ENCODE measurements at regions not wholly inside any gene's neighbourhood (a gene's known extent, or its start where the extent isn't known, plus 50 kb on each side); places are given as distances from the start of the nearest gene placed in this dataset.

GRCh38 chrX:15191830-15192229, 78.1 kb downstream of the ASB9 start:
- TF ChIP-seq, protein P1, sequence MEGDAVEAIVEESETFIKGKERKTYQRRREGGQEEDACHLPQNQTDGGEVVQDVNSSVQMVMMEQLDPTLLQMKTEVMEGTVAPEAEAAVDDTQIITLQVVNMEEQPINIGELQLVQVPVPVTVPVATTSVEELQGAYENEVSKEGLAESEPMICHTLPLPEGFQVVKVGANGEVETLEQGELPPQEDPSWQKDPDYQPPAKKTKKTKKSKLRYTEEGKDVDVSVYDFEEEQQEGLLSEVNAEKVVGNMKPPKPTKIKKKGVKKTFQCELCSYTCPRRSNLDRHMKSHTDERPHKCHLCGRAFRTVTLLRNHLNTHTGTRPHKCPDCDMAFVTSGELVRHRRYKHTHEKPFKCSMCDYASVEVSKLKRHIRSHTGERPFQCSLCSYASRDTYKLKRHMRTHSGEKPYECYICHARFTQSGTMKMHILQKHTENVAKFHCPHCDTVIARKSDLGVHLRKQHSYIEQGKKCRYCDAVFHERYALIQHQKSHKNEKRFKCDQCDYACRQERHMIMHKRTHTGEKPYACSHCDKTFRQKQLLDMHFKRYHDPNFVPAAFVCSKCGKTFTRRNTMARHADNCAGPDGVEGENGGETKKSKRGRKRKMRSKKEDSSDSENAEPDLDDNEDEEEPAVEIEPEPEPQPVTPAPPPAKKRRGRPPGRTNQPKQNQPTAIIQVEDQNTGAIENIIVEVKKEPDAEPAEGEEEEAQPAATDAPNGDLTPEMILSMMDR (IDR thresholded peaks at IDR 0.05; ENCODE audit: low read depth, low read length, missing control alignments), result no peak
- no peak overlapping the region for H3K4me3 ChIP-seq (ENCODE audit: low read depth, low read length)
- no peak for DNase-seq (ENCODE audit: low read depth)

- H3K4me3 ChIP-seq (ENCODE audit: low read depth, low read length), result no peak overlapping the region
- no peak for DNase-seq (ENCODE audit: low read depth)
- TF ChIP-seq, protein P1 (IDR thresholded peaks at IDR 0.05; ENCODE audit: low read depth, low read length, missing control alignments), result no peak
These were observed 81.8 kb downstream of the ASB9 start for GRCh38 chrX:15188039-15188438.

GRCh38 chrX:15177316-15177715, 92.6 kb downstream of the ASB9 start:
- TF ChIP-seq, protein P1 (IDR thresholded peaks at IDR 0.05; ENCODE audit: low read depth, low read length, missing control alignments), result no peak
- DNase-seq (ENCODE audit: low read depth), result no peak
- H3K4me3 ChIP-seq (ENCODE audit: low read depth, low read length), result no peak overlapping the region

GRCh38 chrX:15173411-15173810, 96.5 kb downstream of the ASB9 start:
- TF ChIP-seq, protein P1 (IDR thresholded peaks at IDR 0.05; ENCODE audit: low read depth, low read length, missing control alignments), result no peak
- DNase-seq (ENCODE audit: low read depth), result no peak
- H3K4me3 ChIP-seq (ENCODE audit: low read depth, low read length), result no peak overlapping the region

DNA sequence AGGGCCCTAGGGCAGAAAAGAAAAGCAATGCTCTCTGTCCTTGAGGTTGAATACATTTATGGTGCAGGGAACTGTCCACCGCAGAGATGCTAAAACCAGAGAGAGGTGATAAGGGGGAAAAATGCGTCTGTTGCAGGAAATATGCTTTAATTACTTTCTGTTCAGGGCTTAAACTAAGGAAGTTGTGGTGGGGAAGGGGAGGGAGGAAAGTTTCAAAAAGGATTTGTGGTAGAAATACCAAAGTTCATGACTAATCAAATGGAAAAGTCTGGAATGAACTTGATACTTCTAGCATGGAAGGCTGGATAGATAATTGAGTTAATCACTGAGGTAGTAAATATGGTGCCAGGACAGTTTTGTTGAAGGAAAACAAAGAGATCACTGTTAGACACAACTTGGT, 99.0 kb downstream of the ASB9 start:
- H3K4me3 ChIP-seq (ENCODE audit: low read depth, low read length), result no peak overlapping the region
- TF ChIP-seq, protein P1 (IDR thresholded peaks at IDR 0.05; ENCODE audit: low read depth, low read length, missing control alignments), result no peak
- DNase-seq (ENCODE audit: low read depth), result no peak

GRCh38 chrX:15167826-15168225, 102.1 kb downstream of the ASB9 start:
- DNase-seq (ENCODE audit: low read depth), result no peak
- TF ChIP-seq, protein P1 (IDR thresholded peaks at IDR 0.05; ENCODE audit: low read depth, low read length, missing control alignments), result no peak
- H3K4me3 ChIP-seq (ENCODE audit: low read depth, low read length), result no peak overlapping the region

GRCh38 chrX:15165832-15166231, 104.1 kb downstream of the ASB9 start:
- no peak for DNase-seq (ENCODE audit: low read depth)
- no peak overlapping the region for H3K4me3 ChIP-seq (ENCODE audit: low read depth, low read length)
- TF ChIP-seq, protein P1 (IDR thresholded peaks at IDR 0.05; ENCODE audit: low read depth, low read length, missing control alignments), result no peak
